Effector memory CD8-positive, alpha-beta T cell (primary cell): ENCODE measurements at regions not wholly inside any gene's neighbourhood (a gene's known extent, or its start where the extent isn't known, plus 50 kb on each side); places are given as distances from the start of the nearest gene placed in this dataset.

Experiments
- ATAC-seq: fragments of 150-1000 bp; cut with Tn5 transposase; replicated peaks from 2 replicates; pipeline ENCODE4 v1.10.0; 2021; ENCODE audit warnings: mild to moderate bottlenecking, moderate library complexity
- DNase-seq, 3 experiments: peaks; one replicate each; pipeline ENCODE4 v3.0.0; 2021
- H3K27ac Mint-ChIP-seq, 2 donors: one replicate each; pipeline ENCODE4 v1.8.0; 2022; ENCODE audit warnings: mild to moderate bottlenecking in 2 of 2, mixed read lengths in 2 of 2, moderate library complexity in 2 of 2
- H3K27me3 Mint-ChIP-seq, 2 donors: one replicate each; pipeline ENCODE4 v1.8.0; 2022; ENCODE audit warnings: mixed read lengths in 2 of 2
- H3K36me3 Mint-ChIP-seq: one replicate; pipeline ENCODE4 v1.8.0; 2022; ENCODE audit warnings: mild to moderate bottlenecking, moderate library complexity, mixed read lengths; ENCODE audit not compliant: insufficient read depth
- H3K4me1 Mint-ChIP-seq, 2 donors: one replicate each; pipeline ENCODE4 v1.8.0; 2022; ENCODE audit warnings: low read depth in 2 of 2, mixed read lengths in 2 of 2
- H3K4me3 Mint-ChIP-seq, 2 donors: one replicate each; pipeline ENCODE4 v1.8.0; 2022; ENCODE audit warnings: mild to moderate bottlenecking in 2 of 2, mixed read lengths in 2 of 2, moderate library complexity in 2 of 2
- H3K9me3 Mint-ChIP-seq, 2 donors: one replicate each; pipeline ENCODE4 v1.8.0; 2022; ENCODE audit warnings: mixed read lengths in 2 of 2

DNA sequence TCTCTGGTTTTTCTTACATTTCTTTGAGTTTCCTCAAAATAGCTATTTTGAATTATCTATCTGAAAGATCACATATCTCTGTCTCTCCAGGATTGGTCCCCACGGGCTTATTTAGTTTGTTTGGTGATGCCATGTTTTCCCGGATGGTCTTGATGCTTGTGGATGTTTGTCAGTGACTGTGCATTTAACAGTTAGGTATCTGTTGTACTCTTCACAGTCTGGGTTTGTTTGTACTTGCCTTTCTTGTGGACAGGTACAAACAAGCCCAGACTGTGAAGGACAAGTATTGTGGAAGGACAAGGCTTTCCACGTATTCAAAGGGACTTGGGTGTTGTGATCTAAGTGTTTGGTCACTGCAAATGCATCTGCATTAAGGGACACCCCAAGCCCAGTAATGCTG is 49.9 kb upstream of the TOP1 start:
- Mint-ChIP-seq H3K27me3 (peaks cover 30 to 45% of the 10 kb centered on the region in 2 donors), H3K4me1 (no peaks in the 10 kb centered on the region), H3K27ac (no peak overlapping the region), H3K4me3 (no peak overlapping the region), H3K9me3 (peaks cover 9 to 17% of the 10 kb centered on the region in 2 donors), H3K36me3 (no peaks in the 10 kb centered on the region)
- DNase-seq (no peak), ATAC-seq (no peak)
